Uterus (tissue), 3 donors: ENCODE measurements at regions not wholly inside any gene's neighbourhood (a gene's known extent, or its start where the extent isn't known, plus 50 kb on each side); places are given as distances from the start of the nearest gene placed in this dataset.

Experiments used
- DNase-seq, 2 donors: peaks; one replicate each; pipeline ENCODE4 v3.0.0-alpha.2; 2019 to 2020
- H3K27ac ChIP-seq, 2 donors: fragments of 200-600 bp; sonication (generic); 1 replicate in 1 of 2; 2 replicates in 1 of 2; pipeline ENCODE4 v1.5.1; 2016 to 2018
- H3K27me3 ChIP-seq, 2 donors: fragments of 200-600 bp; sonication (generic); one replicate each; pipeline ENCODE4 v1.5.1; 2018 to 2019; ENCODE audit warnings: control low read depth in 1 of 2
- H3K36me3 ChIP-seq, 2 donors: fragments of 200-600 bp; sonication (generic); one replicate each; pipeline ENCODE4 v1.5.1; 2019; ENCODE audit warnings: control low read depth in 1 of 2
- H3K4me1 ChIP-seq, 2 donors: fragments of 200-600 bp; sonication (generic); one replicate each; pipeline ENCODE4 v1.5.1; 2018 to 2019; ENCODE audit warnings: control low read depth in 1 of 2
- H3K4me3 ChIP-seq, 2 donors: fragments of 200-600 bp; sonication (generic); 1 replicate in 1 of 2; 2 replicates in 1 of 2; pipeline ENCODE4 v1.5.1; 2018 to 2019; ENCODE audit warnings: mild to moderate bottlenecking in 1 of 2
- H3K9me3 ChIP-seq, 2 donors: fragments of 200-600 bp; sonication (generic); one replicate each; pipeline ENCODE4 v1.5.1; 2019; ENCODE audit warnings: control low read depth in 1 of 2
- POLR2A ChIP-seq, 2 donors: fragments of 450-650 bp; IDR thresholded peaks; one replicate each; pipeline ENCODE4 v1.6.1; 2016; ENCODE audit warnings: antibody characterized with exemption in 2 of 2, mild to moderate bottlenecking in 1 of 2, moderate library complexity in 1 of 2
- intact Hi-C: fragments of 100-400 bp; cut with DNase I; formaldehyde crosslinking; loops from one replicate; pipeline ENCODE4 v1.15.1; 2023; ENCODE audit warnings: low total_unique reads
- TF ChIP-seq, protein P1 (sequence below), 4 experiments: fragments of 200-600 bp in 2 of 4; fragments of 450-650 bp in 2 of 4; sonication (generic) in 2 of 4; IDR thresholded peaks; one replicate each; pipeline ENCODE4 v1.5.1; 2016 to 2019; ENCODE audit warnings: antibody characterized with exemption in 4 of 4, mild to moderate bottlenecking in 2 of 4, moderate library complexity in 1 of 4
- donor health status: DM: yes; HTN: yes; CAD: no.

DNA sequence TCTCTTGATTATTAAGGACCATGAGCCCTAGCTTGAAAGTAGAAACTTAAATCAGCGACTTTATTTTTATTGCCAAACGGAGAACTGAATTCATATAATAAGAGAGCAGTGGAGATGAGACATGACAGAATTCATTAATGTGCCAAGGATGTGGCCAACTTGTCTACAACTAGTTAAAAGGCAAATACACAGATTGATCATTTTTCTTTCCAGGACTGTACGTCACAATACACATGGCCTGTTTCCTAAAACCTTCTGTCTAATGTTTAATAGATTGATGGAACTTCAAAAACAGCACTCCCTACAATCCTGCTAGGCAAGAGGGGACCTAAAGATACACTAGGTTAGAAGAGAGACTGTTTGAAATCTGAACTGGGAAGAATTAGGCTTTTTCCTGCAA is 647.8 kb downstream of the SATB2 start:
- no peak for DNase-seq
- no peak overlapping the region for H3K27ac ChIP-seq
- TF ChIP-seq, protein P1, sequence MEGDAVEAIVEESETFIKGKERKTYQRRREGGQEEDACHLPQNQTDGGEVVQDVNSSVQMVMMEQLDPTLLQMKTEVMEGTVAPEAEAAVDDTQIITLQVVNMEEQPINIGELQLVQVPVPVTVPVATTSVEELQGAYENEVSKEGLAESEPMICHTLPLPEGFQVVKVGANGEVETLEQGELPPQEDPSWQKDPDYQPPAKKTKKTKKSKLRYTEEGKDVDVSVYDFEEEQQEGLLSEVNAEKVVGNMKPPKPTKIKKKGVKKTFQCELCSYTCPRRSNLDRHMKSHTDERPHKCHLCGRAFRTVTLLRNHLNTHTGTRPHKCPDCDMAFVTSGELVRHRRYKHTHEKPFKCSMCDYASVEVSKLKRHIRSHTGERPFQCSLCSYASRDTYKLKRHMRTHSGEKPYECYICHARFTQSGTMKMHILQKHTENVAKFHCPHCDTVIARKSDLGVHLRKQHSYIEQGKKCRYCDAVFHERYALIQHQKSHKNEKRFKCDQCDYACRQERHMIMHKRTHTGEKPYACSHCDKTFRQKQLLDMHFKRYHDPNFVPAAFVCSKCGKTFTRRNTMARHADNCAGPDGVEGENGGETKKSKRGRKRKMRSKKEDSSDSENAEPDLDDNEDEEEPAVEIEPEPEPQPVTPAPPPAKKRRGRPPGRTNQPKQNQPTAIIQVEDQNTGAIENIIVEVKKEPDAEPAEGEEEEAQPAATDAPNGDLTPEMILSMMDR (IDR thresholded peaks at IDR 0.05) = no peak
- TF ChIP-seq POLR2A (IDR thresholded peaks at IDR 0.05) = no peak
- no peaks in the 10 kb centered on the region for H3K4me1 ChIP-seq
- no peaks in the 10 kb centered on the region for H3K9me3 ChIP-seq
- no peak overlapping the region for H3K4me3 ChIP-seq
- intact Hi-C loops = no loop called here
- H3K36me3 ChIP-seq = no peaks in the 10 kb centered on the region
- H3K27me3 ChIP-seq = no peaks in the 10 kb centered on the region

DNA sequence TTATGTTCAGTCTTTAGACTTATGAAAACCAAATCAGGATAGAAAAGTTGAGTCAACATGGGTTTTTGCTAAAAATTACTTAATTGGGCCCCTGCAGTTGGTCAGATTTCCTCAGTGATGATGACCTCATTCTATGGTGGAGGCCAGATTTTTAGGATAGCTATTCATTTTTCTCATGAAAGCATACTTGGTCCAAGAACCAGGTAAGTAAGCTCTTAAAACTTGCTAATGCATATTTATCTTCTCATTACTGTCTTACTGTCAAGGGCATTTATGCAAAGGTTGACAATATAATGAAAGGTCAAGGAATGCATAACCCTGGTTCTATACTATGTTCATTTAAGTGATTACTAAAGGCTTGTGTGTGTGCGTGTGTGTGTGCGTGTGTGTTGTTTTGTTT is 650.6 kb downstream of the SATB2 start:
- Histone ChIP-seq H3K9me3 (no peaks in the 10 kb centered on the region), H3K27me3 (no peaks in the 10 kb centered on the region), H3K27ac (no peak overlapping the region), H3K4me3 (no peak overlapping the region), H3K36me3 (no peaks in the 10 kb centered on the region), H3K4me1 (no peaks in the 10 kb centered on the region)
- intact Hi-C loops = no loop called here
- no peak for DNase-seq
- no peak for TF ChIP-seq POLR2A (IDR thresholded peaks at IDR 0.05)
- TF ChIP-seq, protein P1 (IDR thresholded peaks at IDR 0.05) = no peak

DNA sequence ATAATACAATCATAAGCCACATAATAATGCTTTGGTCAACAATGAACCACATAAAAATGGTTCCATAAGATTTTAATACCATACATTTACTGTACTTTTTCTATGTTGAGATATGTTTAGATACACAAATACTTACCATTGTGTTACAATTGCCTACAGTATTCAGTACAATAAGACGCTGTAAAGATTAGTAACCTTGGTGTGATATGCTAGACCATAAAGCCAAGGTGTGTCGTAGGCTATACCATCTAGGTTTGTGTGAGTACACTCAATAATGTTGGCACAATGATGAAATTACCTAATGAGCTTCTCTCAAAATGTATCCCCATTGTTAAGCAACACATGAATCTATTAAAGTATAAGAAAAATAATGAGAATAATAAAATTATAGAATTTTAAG is 662.3 kb downstream of the SATB2 start:
- no peak for DNase-seq
- Histone ChIP-seq H3K36me3 (no peaks in the 10 kb centered on the region), H3K27me3 (no peaks in the 10 kb centered on the region), H3K4me1 (no peaks in the 10 kb centered on the region), H3K4me3 (no peak overlapping the region), H3K27ac (no peak overlapping the region), H3K9me3 (no peaks in the 10 kb centered on the region)
- intact Hi-C loops = no loop called here
- TF ChIP-seq, protein P1 (IDR thresholded peaks at IDR 0.05) = no peak
- TF ChIP-seq POLR2A (IDR thresholded peaks at IDR 0.05) = no peak

DNA sequence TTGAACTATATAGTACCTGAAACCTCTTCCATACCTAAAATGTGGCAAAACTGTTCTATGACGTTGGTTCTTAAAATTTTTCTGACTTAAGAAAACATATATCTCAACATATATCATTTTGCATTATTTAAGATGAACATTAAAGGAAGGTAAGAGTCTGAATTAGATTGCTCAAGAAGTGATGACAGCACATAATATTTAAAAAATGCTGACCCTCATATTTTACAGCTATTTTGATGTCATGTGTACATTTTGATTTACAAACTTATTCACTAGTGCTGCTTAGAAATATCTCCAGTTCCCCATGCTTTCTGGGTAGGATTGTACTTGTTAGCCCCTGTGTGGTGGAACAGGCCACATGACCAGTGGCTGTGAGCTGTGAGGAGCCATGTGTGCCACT is 666.1 kb downstream of the SATB2 start:
- no peaks in the 10 kb centered on the region for H3K9me3 ChIP-seq
- H3K36me3 ChIP-seq = no peaks in the 10 kb centered on the region
- no peaks in the 10 kb centered on the region for H3K4me1 ChIP-seq
- TF ChIP-seq, protein P1 (IDR thresholded peaks at IDR 0.05) = no peak
- no peak for TF ChIP-seq POLR2A (IDR thresholded peaks at IDR 0.05)
- H3K4me3 ChIP-seq = no peak overlapping the region
- DNase-seq = no peak
- no peaks in the 10 kb centered on the region for H3K27me3 ChIP-seq
- intact Hi-C loops = no loop called here
- H3K27ac ChIP-seq = no peak overlapping the region

DNA sequence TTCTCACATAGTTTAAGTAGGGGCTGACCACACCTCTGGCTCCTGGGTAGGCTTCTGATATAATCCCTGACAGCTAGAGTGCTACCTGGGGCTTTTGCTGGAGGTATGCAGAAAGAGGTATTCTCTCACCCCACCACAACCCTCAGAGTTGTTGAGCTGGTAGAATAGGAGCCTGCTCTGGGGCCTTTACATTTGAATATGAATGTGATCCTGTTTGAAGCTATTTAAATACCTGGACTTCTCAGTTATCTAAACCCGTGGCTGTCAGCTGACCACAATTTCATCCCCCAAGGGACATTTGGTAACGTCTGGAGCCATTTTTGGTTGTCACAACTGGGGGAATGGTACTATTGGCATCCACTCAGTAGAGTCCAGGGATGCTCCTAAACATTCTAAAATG is 669.1 kb downstream of the SATB2 start:
- Histone ChIP-seq H3K27me3 (no peaks in the 10 kb centered on the region), H3K4me3 (no peak overlapping the region), H3K9me3 (no peaks in the 10 kb centered on the region), H3K4me1 (no peaks in the 10 kb centered on the region), H3K36me3 (no peaks in the 10 kb centered on the region), H3K27ac (no peak overlapping the region)
- intact Hi-C loops = no loop called here
- TF ChIP-seq, protein P1 (IDR thresholded peaks at IDR 0.05) = no peak
- no peak for TF ChIP-seq POLR2A (IDR thresholded peaks at IDR 0.05)
- no peak for DNase-seq
